K562 (cell line): ENCODE measurements at regions not wholly inside any gene's neighbourhood (a gene's known extent, or its start where the extent isn't known, plus 50 kb on each side); places are given as distances from the start of the nearest gene placed in this dataset.

Source experiments
- CBFA2T3 ChIP-seq: fragments of 450-650 bp; IDR thresholded peaks from 2 replicates; pipeline ENCODE4 v1.6.1; 2017
- PKNOX1 ChIP-seq: fragments of 450-650 bp; IDR thresholded peaks from 2 replicates; pipeline ENCODE4 v1.6.1; 2016
- TF ChIP-seq, protein P1 (sequence below): fragments of 450-650 bp; IDR thresholded peaks from 2 replicates; pipeline ENCODE4 v1.6.1; 2016; ENCODE audit warnings: mild to moderate bottlenecking, moderate library complexity

GRCh38 chr11:69413015-69413801 lies 68.3 kb upstream of the LINC01488 start (continued):
- TF ChIP-seq, protein P1, sequence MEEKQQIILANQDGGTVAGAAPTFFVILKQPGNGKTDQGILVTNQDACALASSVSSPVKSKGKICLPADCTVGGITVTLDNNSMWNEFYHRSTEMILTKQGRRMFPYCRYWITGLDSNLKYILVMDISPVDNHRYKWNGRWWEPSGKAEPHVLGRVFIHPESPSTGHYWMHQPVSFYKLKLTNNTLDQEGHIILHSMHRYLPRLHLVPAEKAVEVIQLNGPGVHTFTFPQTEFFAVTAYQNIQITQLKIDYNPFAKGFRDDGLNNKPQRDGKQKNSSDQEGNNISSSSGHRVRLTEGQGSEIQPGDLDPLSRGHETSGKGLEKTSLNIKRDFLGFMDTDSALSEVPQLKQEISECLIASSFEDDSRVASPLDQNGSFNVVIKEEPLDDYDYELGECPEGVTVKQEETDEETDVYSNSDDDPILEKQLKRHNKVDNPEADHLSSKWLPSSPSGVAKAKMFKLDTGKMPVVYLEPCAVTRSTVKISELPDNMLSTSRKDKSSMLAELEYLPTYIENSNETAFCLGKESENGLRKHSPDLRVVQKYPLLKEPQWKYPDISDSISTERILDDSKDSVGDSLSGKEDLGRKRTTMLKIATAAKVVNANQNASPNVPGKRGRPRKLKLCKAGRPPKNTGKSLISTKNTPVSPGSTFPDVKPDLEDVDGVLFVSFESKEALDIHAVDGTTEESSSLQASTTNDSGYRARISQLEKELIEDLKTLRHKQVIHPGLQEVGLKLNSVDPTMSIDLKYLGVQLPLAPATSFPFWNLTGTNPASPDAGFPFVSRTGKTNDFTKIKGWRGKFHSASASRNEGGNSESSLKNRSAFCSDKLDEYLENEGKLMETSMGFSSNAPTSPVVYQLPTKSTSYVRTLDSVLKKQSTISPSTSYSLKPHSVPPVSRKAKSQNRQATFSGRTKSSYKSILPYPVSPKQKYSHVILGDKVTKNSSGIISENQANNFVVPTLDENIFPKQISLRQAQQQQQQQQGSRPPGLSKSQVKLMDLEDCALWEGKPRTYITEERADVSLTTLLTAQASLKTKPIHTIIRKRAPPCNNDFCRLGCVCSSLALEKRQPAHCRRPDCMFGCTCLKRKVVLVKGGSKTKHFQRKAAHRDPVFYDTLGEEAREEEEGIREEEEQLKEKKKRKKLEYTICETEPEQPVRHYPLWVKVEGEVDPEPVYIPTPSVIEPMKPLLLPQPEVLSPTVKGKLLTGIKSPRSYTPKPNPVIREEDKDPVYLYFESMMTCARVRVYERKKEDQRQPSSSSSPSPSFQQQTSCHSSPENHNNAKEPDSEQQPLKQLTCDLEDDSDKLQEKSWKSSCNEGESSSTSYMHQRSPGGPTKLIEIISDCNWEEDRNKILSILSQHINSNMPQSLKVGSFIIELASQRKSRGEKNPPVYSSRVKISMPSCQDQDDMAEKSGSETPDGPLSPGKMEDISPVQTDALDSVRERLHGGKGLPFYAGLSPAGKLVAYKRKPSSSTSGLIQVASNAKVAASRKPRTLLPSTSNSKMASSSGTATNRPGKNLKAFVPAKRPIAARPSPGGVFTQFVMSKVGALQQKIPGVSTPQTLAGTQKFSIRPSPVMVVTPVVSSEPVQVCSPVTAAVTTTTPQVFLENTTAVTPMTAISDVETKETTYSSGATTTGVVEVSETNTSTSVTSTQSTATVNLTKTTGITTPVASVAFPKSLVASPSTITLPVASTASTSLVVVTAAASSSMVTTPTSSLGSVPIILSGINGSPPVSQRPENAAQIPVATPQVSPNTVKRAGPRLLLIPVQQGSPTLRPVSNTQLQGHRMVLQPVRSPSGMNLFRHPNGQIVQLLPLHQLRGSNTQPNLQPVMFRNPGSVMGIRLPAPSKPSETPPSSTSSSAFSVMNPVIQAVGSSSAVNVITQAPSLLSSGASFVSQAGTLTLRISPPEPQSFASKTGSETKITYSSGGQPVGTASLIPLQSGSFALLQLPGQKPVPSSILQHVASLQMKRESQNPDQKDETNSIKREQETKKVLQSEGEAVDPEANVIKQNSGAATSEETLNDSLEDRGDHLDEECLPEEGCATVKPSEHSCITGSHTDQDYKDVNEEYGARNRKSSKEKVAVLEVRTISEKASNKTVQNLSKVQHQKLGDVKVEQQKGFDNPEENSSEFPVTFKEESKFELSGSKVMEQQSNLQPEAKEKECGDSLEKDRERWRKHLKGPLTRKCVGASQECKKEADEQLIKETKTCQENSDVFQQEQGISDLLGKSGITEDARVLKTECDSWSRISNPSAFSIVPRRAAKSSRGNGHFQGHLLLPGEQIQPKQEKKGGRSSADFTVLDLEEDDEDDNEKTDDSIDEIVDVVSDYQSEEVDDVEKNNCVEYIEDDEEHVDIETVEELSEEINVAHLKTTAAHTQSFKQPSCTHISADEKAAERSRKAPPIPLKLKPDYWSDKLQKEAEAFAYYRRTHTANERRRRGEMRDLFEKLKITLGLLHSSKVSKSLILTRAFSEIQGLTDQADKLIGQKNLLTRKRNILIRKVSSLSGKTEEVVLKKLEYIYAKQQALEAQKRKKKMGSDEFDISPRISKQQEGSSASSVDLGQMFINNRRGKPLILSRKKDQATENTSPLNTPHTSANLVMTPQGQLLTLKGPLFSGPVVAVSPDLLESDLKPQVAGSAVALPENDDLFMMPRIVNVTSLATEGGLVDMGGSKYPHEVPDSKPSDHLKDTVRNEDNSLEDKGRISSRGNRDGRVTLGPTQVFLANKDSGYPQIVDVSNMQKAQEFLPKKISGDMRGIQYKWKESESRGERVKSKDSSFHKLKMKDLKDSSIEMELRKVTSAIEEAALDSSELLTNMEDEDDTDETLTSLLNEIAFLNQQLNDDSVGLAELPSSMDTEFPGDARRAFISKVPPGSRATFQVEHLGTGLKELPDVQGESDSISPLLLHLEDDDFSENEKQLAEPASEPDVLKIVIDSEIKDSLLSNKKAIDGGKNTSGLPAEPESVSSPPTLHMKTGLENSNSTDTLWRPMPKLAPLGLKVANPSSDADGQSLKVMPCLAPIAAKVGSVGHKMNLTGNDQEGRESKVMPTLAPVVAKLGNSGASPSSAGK: peak; percentile 32; the same call in 1 of the 2 replicates
- TF ChIP-seq CBFA2T3: no peak
- 0 out of 2 replicates have a peak, but pooled peaks have one; percentile 12 for TF ChIP-seq PKNOX1
